ENCODE measurements at regions not wholly inside any gene's neighbourhood (a gene's known extent, or its start where the extent isn't known, plus 50 kb on each side); places are given as distances from the start of the nearest gene placed in this dataset.

- no peak overlapping the region for H3K4me3 ChIP-seq (ENCODE audit: low read depth, low read length)
- DNase-seq (ENCODE audit: low read depth) = no peak
- TF ChIP-seq, protein P1, sequence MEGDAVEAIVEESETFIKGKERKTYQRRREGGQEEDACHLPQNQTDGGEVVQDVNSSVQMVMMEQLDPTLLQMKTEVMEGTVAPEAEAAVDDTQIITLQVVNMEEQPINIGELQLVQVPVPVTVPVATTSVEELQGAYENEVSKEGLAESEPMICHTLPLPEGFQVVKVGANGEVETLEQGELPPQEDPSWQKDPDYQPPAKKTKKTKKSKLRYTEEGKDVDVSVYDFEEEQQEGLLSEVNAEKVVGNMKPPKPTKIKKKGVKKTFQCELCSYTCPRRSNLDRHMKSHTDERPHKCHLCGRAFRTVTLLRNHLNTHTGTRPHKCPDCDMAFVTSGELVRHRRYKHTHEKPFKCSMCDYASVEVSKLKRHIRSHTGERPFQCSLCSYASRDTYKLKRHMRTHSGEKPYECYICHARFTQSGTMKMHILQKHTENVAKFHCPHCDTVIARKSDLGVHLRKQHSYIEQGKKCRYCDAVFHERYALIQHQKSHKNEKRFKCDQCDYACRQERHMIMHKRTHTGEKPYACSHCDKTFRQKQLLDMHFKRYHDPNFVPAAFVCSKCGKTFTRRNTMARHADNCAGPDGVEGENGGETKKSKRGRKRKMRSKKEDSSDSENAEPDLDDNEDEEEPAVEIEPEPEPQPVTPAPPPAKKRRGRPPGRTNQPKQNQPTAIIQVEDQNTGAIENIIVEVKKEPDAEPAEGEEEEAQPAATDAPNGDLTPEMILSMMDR (IDR thresholded peaks at IDR 0.05; ENCODE audit: low read depth, low read length, missing control alignments) = no peak
These were observed 509.3 kb upstream of the PPP2R3A start for GRCh38 chr3:135456108-135456790.

DNA sequence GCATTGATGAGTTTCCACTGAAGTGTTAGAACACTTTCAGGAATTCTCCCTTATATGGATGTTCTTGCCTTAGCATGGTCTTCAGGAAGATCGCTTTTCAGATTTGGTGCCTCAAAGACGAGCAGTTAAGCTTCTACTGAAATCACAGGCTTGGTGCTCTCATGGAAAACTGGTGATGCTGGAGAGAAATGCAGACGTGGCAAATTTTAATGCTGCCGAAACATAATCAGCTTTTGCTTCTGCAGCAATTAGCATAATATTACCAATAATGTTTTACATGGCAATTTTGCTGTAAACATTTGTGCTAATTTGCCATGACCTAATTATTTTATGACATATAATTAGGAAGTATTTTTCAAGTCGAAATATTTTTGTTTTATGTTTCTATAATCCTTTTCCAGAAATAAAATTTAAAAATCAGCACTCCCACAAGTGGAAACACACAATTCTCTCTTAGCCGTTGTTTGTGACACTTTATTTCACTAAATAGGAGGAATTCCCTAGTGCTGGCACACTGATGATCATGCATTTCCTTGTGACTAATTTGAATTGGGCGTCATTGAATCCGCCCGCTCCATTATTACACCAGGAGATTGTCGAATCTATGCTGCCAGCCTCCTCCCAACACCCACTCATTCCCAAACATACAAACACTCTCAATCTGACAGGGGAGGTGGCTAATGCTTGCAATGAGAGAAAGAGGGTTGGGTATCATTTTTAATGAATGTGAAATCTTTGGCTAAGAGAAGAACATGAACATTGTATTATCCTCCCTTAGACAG, 506.8 kb upstream of the PPP2R3A start:
- TF ChIP-seq, protein P1 (IDR thresholded peaks at IDR 0.05; ENCODE audit: low read depth, low read length, missing control alignments) = no peak
- H3K4me3 ChIP-seq (ENCODE audit: low read depth, low read length) = no peak overlapping the region
- DNase-seq (ENCODE audit: low read depth) = no peak

- no peak overlapping the region for H3K4me3 ChIP-seq (ENCODE audit: low read depth, low read length)
- TF ChIP-seq, protein P1 (IDR thresholded peaks at IDR 0.05; ENCODE audit: low read depth, low read length, missing control alignments) = no peak
- no peak for DNase-seq (ENCODE audit: low read depth)
These were observed 505.3 kb upstream of the PPP2R3A start for GRCh38 chr3:135460273-135460672.

DNA sequence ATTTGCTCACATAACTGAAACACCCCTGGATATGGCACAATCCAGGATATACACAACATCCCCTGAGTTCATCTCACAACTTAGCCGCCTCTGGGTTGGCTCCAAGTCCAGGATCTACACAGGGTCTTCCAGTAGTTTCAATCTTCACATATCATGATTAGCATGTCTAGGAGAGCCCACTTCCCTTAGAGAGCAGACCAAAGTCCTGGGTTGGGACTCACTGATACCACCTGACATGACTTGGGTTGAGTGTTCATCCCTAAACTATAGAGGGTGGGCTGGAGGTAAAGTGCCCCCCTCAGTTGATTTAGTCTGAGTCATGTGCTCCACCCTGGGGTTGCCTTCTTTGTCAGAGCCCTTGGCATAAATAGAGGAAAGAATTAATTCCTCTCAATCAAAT, 493.6 kb upstream of the PPP2R3A start:
- H3K4me3 ChIP-seq (ENCODE audit: low read depth, low read length) = no peak overlapping the region
- DNase-seq (ENCODE audit: low read depth) = no peak
- TF ChIP-seq, protein P1 (IDR thresholded peaks at IDR 0.05; ENCODE audit: low read depth, low read length, missing control alignments) = no peak

DNA sequence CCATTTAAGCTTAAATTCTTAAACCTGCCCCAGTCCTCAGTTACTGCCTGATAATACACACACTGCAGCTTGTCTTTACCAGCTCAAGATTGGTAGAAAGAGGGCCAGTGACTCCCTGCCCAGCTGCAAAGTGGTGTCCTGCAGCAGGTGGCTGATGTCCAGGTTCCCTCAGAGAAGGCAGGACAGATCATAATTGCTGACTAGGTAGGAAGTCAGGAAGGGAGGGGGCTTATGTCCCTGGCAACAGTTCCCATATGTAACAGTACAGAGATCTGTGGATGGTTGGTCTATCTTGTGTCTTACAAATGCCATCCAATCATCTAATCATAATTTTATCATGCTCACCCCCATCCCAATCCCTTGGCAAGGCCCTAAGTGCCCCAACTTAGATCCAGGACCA, 492.1 kb upstream of the PPP2R3A start:
- TF ChIP-seq, protein P1 (IDR thresholded peaks at IDR 0.05; ENCODE audit: low read depth, low read length, missing control alignments) = no peak
- no peak for DNase-seq (ENCODE audit: low read depth)
- no peak overlapping the region for H3K4me3 ChIP-seq (ENCODE audit: low read depth, low read length)

- DNase-seq (ENCODE audit: low read depth) = no peak
- no peak overlapping the region for H3K4me3 ChIP-seq (ENCODE audit: low read depth, low read length)
- TF ChIP-seq, protein P1 (IDR thresholded peaks at IDR 0.05; ENCODE audit: low read depth, low read length, missing control alignments) = no peak
These were observed 478.3 kb upstream of the PPP2R3A start for GRCh38 chr3:135487261-135487660.
